Activated naive CD4-positive, alpha-beta T cell treated with anti-CD3 and anti-CD28 coated beads for 36 hours (primary cell): ENCODE measurements at regions not wholly inside any gene's neighbourhood (a gene's known extent, or its start where the extent isn't known, plus 50 kb on each side); places are given as distances from the start of the nearest gene placed in this dataset.
"Not testable (repeated sequence)": the region's sequence is repeated elsewhere in the genome, so short reads cannot be mapped to it uniquely, and the experiment has no call there.

Experiments used
- CTCF ChIA-PET: fragments of 350-600 bp; sonication (Branson Sonifier 250); formaldehyde crosslinking; loops from one replicate; lab custom pipeline; 2021; ENCODE audit warnings: antibody characterized with exemption; lab: Charles Lee
- DNase-seq: peaks from one replicate; pipeline ENCODE4 v3.0.0-alpha.2; 2020
- H3K27ac Mint-ChIP-seq: one replicate; pipeline ENCODE4 v1.8.0; 2021; ENCODE audit warnings: mild to moderate bottlenecking, mixed read lengths
- H3K27me3 Mint-ChIP-seq: one replicate; pipeline ENCODE4 v1.8.0; 2021; ENCODE audit warnings: low read depth, mixed read lengths
- H3K36me3 Mint-ChIP-seq: one replicate; pipeline ENCODE4 v1.8.0; 2021; ENCODE audit warnings: low read depth, mixed read lengths
- H3K4me1 Mint-ChIP-seq: one replicate; pipeline ENCODE4 v1.8.0; 2021; ENCODE audit warnings: low read depth, mixed read lengths
- H3K4me3 Mint-ChIP-seq: one replicate; pipeline ENCODE4 v1.8.0; 2021; ENCODE audit warnings: mild to moderate bottlenecking, moderate library complexity, mixed read lengths
- H3K9me3 Mint-ChIP-seq: one replicate; pipeline ENCODE4 v1.8.0; 2021; ENCODE audit warnings: mixed read lengths
- intact Hi-C: fragments of 100-400 bp; cut with micrococcal nuclease; formaldehyde crosslinking; loops from one replicate; pipeline ENCODE4 v1.15.1; 2023

- intact Hi-C loops, result loop anchor here (10.0 kb wide), 1 partner anchor 409 kb away; no protein-coding TSS in a partner anchor
- no peak for DNase-seq
- H3K9me3 Mint-ChIP-seq, result no peaks in the 10 kb centered on the region
- H3K27me3 Mint-ChIP-seq, result peaks cover 15% of the 10 kb centered on the region
- no peak overlapping the region for H3K4me3 Mint-ChIP-seq
- peaks cover 4% of the 10 kb centered on the region for H3K4me1 Mint-ChIP-seq
- CTCF ChIA-PET, result interaction anchor here (1.2 to 2.8 kb wide), 2 partner anchors 91 to 93 kb away, joined by 3 to 10 read pairs; no protein-coding TSS in a partner anchor
- H3K27ac Mint-ChIP-seq, result no peak overlapping the region
- no peaks in the 10 kb centered on the region for H3K36me3 Mint-ChIP-seq
Measured at GRCh38 chr12:34215893-34216285, 193.6 kb downstream of the ALG10 start.

DNA sequence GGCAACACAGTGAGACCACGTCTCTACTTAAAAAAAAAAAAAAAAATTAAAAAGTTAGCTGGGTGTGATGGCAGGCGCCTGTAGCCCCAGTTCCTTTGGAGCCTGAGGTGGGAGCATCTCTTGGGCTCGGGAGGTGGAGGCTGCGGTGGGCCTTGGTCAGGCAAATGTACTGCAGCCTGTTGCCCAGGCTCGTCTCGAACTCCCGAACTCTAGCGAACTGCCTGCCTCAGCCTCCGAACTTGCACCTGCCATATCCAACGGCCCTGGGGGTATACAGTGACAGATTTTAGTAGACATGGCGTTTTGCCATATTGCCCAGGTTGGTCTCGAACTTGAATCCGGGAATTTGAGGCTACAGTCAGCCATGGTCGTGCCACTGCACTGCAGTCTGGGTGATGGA lies 195.4 kb downstream of the ALG10 start:
- CTCF ChIA-PET, result interaction anchor here (0.6 to 1.7 kb wide), 4 partner anchors 13 to 169 kb away, joined by 3 to 6 read pairs (median 3); no protein-coding TSS in a partner anchor
- DNase-seq, result no peak

DNA sequence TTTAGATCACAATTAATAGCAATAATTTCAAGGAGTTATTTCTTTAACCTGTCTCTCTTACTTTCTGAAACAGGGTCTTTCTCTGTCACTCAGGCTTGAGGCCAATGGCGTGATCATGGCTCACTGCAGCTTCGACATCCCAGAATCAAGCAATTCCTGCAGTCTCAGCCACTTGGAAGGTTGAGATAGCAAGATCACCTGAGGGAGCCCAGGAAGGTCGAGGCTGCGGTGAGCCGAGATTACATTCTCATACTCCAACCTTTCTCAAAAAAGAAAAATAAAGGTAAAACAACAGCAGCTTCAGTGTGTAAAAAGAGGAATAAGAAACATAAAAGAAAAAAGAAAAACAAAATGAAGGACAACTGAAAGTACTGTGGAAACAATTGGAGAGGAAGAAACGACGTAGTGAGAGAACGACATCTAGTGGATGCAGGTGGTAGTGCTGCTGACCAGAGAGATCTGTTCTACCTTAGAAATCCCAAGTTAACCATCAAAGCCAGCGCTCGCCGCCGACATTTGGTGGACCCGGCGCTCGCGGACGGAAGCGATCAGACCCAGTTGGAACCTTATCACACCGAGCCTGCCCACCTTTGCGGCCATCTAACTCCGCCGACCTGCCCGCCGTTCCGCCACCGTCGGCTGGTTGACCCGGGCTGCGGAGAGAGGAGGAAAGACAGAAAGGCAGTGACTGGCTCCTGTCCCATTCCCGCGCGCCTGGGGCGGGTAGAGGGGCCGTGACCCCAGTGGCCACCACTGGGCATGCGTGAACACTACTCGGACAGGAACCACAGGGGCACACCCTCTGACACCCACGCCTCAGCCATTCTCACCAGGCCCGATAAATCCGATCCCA lies 196.1 kb downstream of the ALG10 start:
- CTCF ChIA-PET, result interaction anchor here (0.6 to 1.7 kb wide), 4 partner anchors 12 to 169 kb away, joined by 3 to 6 read pairs (median 3); no protein-coding TSS in a partner anchor
- Mint-ChIP-seq H3K27ac (no peak overlapping the region), H3K4me1 (peaks cover 4% of the 10 kb centered on the region), H3K36me3 (no peaks in the 10 kb centered on the region), H3K9me3 (no peaks in the 10 kb centered on the region), H3K4me3 (peak overlapping the region; percentile 23), H3K27me3 (peaks cover 15% of the 10 kb centered on the region)
- intact Hi-C loops, result loop anchor here (1.0 to 10.0 kb wide), 5 partner anchors 95 to 1462 kb away; no protein-coding TSS in a partner anchor
- peak; percentile 78 for DNase-seq

More for the DNA sequence above, 195.4 kb downstream of the ALG10 start:
- Mint-ChIP-seq H3K27me3 (peaks cover 15% of the 10 kb centered on the region), H3K36me3 (no peaks in the 10 kb centered on the region), H3K4me1 (peaks cover 4% of the 10 kb centered on the region), H3K9me3 (no peaks in the 10 kb centered on the region), H3K4me3 (no peak overlapping the region), H3K27ac (no peak overlapping the region)
- intact Hi-C loops, result loop anchor here (1.0 to 10.0 kb wide), 5 partner anchors 94 to 1461 kb away; no protein-coding TSS in a partner anchor

DNA sequence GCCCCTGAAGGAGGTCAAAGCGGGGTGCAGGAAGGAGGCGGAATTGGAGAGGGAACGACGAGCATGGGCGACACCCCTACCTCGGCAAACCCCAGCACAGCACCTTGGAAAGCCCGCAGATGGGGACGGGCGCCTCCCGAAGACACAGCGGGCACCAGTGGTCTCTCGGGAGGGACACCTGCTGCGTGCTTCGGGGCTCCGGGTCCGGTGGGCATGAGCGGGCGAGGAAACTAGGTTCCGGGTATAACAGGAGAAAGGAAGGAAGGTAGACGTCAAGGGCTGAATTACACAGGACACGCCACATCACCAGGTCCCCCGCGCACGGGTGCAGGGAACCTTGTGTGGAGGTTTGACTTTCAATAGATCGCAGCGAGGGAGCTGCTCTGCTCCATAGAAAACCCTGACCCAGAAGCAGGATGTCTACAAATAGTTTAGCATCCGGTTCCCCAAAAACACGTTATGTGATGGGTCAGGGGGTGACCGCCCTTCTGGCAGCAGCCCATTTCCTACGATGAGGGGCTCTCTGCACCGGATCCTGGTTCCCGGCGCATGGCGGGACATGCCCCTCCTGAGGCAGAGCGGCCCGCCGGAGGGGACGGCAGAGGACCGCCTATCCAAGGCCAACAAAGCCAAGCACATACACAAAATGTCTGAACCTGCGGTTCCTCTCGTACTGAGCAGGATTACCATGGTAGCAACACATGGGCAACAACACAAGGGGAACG lies 196.9 kb downstream of the ALG10 start:
- H3K4me1 Mint-ChIP-seq, result peaks cover 4% of the 10 kb centered on the region
- CTCF ChIA-PET, result interaction anchor here (1.8 kb wide), 1 partner anchor 10 kb away, joined by 9 read pairs; no protein-coding TSS in a partner anchor
- DNase-seq, result no peak
- no peak overlapping the region for H3K27ac Mint-ChIP-seq
- intact Hi-C loops, result loop anchor here (10.0 kb wide), 1 partner anchor 406 kb away; no protein-coding TSS in a partner anchor
- H3K36me3 Mint-ChIP-seq, result no peaks in the 10 kb centered on the region
- H3K4me3 Mint-ChIP-seq, result peak overlapping the region; percentile 23
- H3K27me3 Mint-ChIP-seq, result peaks cover 15% of the 10 kb centered on the region
- H3K9me3 Mint-ChIP-seq, result no peaks in the 10 kb centered on the region

- H3K9me3 Mint-ChIP-seq, intact Hi-C loops, DNase-seq, H3K27ac Mint-ChIP-seq, H3K36me3 Mint-ChIP-seq, H3K4me3 Mint-ChIP-seq, H3K4me1 Mint-ChIP-seq: not testable (repeated sequence)
- CTCF ChIA-PET, result interaction anchor here (0.8 to 1.8 kb wide), 2 partner anchors 9 to 21 kb away, joined by 3 to 9 read pairs; no protein-coding TSS in a partner anchor
- H3K27me3 Mint-ChIP-seq, result peaks cover 15% of the 10 kb centered on the region
Measured at GRCh38 chr12:34220079-34220478, 197.8 kb downstream of the ALG10 start.

DNA sequence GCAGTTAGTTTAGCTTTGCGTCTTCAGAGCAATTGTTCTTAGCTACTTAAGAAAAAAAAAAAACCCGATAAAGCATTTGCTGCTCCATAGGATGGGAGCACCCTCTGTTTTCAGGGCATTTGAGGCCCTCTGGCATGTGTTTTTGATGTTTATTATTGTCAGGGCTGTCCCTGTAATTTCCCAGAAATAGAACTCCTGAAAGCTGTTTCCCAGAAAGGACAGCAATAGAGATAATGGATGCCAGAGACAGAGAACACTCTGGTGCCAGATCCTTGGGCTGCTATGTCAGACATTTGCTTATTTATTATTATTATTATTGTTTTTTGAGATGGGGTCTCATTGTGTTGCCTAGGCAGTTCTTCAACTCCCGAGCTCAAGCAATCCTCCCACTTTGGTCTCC lies 201.3 kb downstream of the ALG10 start:
- Mint-ChIP-seq H3K27ac (no peak overlapping the region), H3K4me3 (no peak overlapping the region), H3K9me3 (peaks cover 12% of the 10 kb centered on the region), H3K4me1 (peaks cover 2% of the 10 kb centered on the region), H3K36me3 (peaks cover 1% of the 10 kb centered on the region), H3K27me3 (peaks cover 6% of the 10 kb centered on the region)
- intact Hi-C loops, result no loop called here
- DNase-seq, result no peak
- CTCF ChIA-PET, result interaction anchor here (1.1 kb wide), 1 partner anchor 101 kb away, joined by 3 read pairs; no protein-coding TSS in a partner anchor

DNA sequence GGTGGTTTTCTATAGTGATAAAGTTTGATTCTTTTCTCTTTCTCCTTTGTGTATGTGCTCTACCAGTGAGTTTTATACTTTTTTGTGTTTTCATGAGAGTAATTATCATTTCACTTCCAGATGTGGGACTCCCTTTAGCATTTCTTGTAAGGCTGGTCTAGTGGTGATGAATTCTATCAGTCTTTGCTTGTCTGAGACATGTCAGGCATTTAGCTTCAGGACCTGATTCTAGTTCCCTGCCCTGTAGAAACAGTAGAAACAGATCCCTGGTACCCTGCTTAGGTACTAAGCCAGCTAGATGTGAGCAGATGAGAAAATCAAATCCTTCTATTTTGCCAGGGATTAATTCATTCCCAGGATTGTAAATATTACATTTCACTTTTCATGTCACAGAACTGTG lies 203.7 kb downstream of the ALG10 start:
- H3K36me3 Mint-ChIP-seq, DNase-seq, H3K27me3 Mint-ChIP-seq, H3K27ac Mint-ChIP-seq, intact Hi-C loops, H3K4me1 Mint-ChIP-seq, CTCF ChIA-PET, H3K4me3 Mint-ChIP-seq: not testable (repeated sequence)
- peaks cover 15% of the 10 kb centered on the region for H3K9me3 Mint-ChIP-seq

GRCh38 chr12:34228046-34228445 lies 205.8 kb downstream of the ALG10 start:
- CTCF ChIA-PET, result interaction anchor here (1.1 kb wide), 1 partner anchor 105 kb away, joined by 5 read pairs; no protein-coding TSS in a partner anchor
- H3K27me3 Mint-ChIP-seq, intact Hi-C loops: not testable (repeated sequence)

GRCh38 chr12:34229033-34229432 lies 206.7 kb downstream of the ALG10 start:
- H3K36me3 Mint-ChIP-seq, DNase-seq, H3K27me3 Mint-ChIP-seq, H3K4me3 Mint-ChIP-seq, intact Hi-C loops, H3K27ac Mint-ChIP-seq, H3K4me1 Mint-ChIP-seq: not testable (repeated sequence)
- CTCF ChIA-PET, result interaction anchor here (2.2 kb wide), 1 partner anchor 9 kb away, joined by 9 read pairs; no protein-coding TSS in a partner anchor
- H3K9me3 Mint-ChIP-seq, result peaks cover 15% of the 10 kb centered on the region

More at GRCh38 chr12:34228046-34228445, 205.8 kb downstream of the ALG10 start:
- peaks cover 15% of the 10 kb centered on the region for H3K9me3 Mint-ChIP-seq
- H3K36me3 Mint-ChIP-seq, H3K4me1 Mint-ChIP-seq, H3K4me3 Mint-ChIP-seq, DNase-seq, H3K27ac Mint-ChIP-seq: not testable (repeated sequence)

DNA sequence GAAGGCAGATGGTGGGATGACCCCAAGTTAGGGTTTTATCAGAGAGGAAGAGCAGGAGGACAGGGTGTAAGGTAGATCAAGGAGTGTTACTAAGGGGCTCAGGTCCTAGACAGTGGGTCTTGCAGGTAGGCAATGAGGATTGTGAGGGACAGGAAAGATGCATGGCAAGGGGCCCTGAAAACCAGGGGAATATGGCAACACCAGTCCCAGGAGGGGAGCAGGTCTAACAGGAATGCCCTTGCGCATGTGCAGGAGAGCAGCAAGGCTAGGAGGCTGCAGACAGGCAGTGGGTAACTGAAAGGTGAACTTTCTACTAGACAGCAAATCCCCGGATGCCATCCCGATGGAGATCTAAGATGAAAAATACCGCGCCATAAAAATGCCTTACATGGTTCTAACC lies 211.3 kb downstream of the ALG10 start:
- peaks cover 2% of the 10 kb centered on the region for H3K9me3 Mint-ChIP-seq
- no peaks in the 10 kb centered on the region for H3K36me3 Mint-ChIP-seq
- DNase-seq, result no peak
- H3K27ac Mint-ChIP-seq, result no peak overlapping the region
- CTCF ChIA-PET, result no interaction called here
- H3K4me1 Mint-ChIP-seq, result no peaks in the 10 kb centered on the region
- peaks cover 10% of the 10 kb centered on the region for H3K27me3 Mint-ChIP-seq
- intact Hi-C loops, result no loop called here
- H3K4me3 Mint-ChIP-seq, result no peak overlapping the region

DNA sequence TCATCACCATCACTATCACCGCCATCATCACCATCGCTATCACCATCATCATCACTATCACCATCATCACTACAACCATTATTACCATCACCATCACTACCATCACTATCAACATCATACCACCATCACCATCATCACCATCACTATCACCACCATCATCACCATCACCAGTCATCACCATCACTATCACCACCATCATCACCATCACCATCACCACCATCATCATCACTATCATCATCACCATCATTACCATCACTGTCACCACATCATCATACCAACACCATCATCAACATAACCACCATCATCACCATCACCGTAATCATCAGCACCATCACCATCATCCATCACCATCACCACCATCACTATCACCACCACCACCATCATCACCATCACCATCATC lies 213.8 kb downstream of the ALG10 start:
- no peaks in the 10 kb centered on the region for H3K36me3 Mint-ChIP-seq
- CTCF ChIA-PET, result no interaction called here
- peaks cover 2% of the 10 kb centered on the region for H3K27me3 Mint-ChIP-seq
- H3K4me1 Mint-ChIP-seq, result no peaks in the 10 kb centered on the region
- intact Hi-C loops, result no loop called here
- H3K9me3 Mint-ChIP-seq, result no peaks in the 10 kb centered on the region
- H3K27ac Mint-ChIP-seq, result no peak overlapping the region
- no peak for DNase-seq
- no peak overlapping the region for H3K4me3 Mint-ChIP-seq

DNA sequence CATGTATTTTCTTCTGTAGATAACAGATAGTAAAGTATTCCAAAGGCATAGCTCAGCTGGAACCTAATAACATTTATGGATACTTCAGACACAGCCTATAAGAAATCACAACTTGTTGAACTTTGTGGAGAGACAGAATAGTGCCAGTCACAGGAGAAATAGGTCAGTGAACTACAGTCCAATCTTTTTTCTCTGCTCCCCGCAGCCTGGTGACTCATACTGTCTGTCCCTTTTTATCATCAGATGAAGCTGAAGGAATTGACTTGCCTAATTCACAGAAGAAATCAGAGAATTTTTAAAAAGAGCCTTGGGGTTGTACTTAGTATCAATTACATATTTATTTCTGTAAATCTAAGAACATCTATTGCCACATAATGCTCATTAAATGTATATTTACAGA lies 222.3 kb downstream of the ALG10 start:
- H3K36me3 Mint-ChIP-seq, result no peaks in the 10 kb centered on the region
- CTCF ChIA-PET, result no interaction called here

More for the DNA sequence above, 222.3 kb downstream of the ALG10 start:
- H3K9me3 Mint-ChIP-seq, result no peaks in the 10 kb centered on the region
- DNase-seq, result no peak
- no peaks in the 10 kb centered on the region for H3K27me3 Mint-ChIP-seq
- no peaks in the 10 kb centered on the region for H3K4me1 Mint-ChIP-seq
- intact Hi-C loops, result no loop called here
- H3K4me3 Mint-ChIP-seq, result no peak overlapping the region
- H3K27ac Mint-ChIP-seq, result no peak overlapping the region
